NCI-H2107 treated with DMSO at 0.1 percent for 48 hours (cell line): ENCODE measurements at regions not wholly inside any gene's neighbourhood (a gene's known extent, or its start where the extent isn't known, plus 50 kb on each side); places are given as distances from the start of the nearest gene placed in this dataset.

Experiments used
- DNase-seq: peaks from one replicate; lab custom pipeline; 2025; ENCODE audit not compliant: unreplicated experiment; lab: John Stamatoyannopoulos, UW

DNA sequence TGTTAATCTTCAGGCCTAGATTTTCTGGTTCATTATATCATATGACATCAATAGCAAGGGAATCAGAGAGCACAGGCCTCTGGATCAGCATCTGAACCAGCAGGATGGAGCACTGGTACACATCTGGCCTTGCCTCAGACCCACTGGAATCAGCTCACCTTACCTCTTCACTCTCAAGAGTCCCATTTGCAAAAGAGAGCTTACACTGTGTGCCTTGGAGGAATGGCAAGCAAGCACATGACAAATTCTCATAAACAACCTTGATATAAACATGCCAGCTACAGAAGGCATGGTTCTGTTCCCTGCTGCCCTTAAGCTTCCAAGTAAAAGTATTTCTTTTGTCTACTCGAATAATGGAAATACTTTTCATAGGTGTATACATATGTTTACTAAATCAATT is 128.6 kb upstream of the CPM start:
- no peak for DNase-seq

DNA sequence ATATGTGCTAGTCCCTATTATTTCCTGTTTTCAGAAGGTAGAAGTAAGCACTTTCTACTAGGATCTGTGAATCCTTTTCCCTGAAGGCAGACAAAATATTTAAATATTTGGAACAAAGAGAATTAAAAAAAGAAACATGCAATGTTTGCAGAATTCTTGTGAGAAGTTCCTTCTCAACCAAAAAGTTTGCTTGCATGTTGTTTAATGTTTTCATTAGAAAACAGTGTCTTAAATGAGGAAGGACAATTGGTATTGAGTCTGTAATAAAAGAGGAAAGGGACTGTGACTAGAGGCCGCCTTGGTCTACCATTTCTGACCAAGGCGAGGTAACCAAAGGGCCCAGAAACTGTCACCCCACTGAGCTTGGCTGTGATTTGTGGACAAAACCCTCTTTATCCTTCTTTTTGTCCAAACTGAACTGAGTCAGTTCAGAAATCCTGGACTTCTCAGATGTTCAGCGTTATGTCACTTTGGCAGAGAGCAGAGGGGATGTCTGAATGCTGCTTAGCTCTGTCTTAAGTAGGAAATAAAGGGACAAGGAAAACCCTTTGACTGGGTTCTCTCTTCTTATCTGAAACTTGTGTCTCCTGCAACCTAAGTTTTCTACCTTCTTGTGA is 129.8 kb upstream of the CPM start:
- DNase-seq, result no peak

DNA sequence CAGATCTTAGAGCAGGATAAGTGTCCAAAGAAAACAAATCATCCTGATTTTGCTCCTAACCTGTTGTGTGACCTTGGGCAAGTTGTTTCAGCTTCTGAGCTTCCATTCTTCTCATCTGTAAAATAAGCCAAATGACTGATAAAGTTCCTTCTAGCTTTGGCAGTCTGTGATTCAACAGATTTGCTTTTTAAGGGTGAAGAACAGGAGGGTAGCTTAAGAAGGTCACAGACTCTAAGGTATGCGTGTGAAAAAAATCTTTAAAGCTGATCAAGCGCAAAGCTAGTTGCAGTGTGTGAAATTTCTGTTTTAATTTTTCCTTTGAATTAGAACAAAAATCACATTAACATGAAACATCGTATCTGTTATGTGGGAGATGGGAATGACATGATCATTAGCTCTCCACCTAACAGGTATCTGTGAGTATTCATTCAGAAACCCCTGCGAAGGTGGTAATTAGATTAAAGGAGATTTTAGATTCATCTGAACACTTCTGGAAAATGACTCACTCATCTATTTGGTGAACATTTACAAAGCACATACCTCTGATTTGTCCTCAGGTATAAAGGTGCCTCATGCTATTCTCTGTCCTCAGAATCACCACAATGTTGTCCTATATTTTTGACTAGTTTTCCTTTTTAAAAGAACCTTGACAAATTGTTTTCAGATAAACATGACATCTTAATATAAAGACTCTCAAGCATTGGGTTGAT is 131.9 kb upstream of the CPM start:
- DNase-seq, result no peak

DNA sequence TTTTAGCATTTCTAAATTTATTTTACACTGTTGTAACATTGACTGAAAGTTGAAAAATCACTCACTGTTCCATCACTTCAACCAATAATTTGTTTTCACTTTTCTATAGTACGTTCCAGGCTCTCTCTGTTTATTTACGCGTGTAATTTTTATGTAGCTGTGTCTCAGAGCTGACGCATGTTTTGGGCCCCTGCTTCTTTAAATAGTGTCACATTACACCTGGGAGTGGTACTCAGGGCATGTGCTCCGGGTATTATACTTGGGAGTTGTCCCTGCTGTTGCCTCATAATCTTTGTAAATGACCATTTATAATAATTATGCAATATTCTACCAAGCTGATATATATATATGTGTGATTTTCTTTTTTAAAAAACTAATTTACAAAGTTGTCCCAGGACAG is 132.8 kb upstream of the CPM start:
- DNase-seq, result peak; percentile 41

DNA sequence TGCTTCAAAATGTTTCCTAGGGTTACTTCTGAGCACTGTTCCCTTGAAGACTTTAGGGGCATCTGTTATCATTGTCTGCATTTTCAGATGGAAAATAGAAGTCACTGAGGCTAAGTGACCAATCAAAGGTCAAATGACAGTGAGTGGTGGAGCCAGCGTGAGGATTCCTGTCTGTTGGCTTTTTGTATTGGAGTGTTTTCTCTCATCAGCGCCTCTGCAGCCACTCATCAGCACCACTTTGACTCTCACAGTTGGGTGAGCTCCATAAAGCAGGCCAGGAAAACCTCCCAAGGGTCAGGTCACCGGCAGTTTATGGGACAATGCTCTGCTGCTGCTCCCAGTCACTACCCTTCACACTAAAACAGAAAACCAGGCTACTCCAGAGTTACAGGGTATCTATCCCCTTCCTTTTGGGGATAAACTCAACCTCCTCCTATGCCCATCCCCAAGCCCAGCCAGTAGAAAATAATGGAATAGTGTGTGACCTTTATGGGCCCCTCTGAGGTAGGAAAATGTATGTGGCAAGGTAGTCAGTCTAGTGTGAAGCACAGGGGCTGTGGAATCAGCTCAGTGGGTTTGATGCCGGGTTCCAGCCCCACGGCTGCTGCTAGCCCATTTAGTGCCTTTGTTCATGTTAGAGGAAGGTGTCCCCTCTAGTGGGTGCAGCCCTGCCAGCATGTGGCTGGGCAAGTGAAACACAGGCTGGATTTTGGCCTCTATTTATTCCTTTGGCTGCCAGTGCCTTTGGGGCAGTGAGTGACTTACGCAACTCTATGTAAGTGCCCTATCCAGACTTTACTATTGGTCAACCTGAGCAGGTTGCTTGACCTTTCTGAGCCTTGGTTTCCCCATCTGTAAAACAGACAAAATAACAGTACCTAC is 133.8 kb upstream of the CPM start:
- DNase-seq, result no peak

DNA sequence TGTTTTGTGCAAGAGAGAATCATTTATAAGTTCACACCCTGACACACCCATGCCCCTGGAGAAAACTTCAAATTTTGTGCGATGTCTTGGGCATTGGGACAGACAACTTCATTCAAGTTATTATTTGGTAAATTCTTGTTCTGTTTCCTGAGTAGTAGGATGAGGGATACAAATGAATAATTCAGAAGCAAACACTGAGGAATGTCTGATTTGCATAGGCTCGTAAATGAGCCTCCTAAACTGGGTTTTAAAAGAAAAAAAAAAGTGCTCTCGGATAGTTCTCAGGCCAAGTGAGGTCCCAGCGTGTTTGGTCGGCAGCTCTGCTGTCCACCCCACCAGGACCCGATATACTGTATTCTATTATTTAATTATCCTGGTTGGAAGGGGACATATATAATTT is 134.7 kb upstream of the CPM start:
- DNase-seq, result no peak

DNA sequence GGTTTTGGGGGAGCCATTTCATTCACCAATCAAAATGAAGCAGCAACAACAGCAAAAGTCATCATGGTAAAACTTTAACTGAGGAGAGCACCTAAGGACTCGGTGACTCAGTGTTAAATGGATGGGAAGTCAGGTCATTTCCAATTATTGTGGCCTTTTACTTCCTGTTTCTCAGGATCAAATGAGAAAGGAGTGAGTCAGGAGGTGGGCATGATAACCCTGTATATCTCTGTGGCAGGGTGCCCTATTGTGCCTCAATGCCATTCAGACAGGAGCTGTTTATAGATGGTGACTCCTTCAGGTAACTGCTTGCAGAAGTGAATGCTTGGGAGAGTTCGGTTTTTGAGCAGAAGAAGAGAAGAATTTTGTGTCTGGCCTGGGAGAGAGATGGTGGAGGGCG is 135.5 kb upstream of the CPM start:
- no peak for DNase-seq

DNA sequence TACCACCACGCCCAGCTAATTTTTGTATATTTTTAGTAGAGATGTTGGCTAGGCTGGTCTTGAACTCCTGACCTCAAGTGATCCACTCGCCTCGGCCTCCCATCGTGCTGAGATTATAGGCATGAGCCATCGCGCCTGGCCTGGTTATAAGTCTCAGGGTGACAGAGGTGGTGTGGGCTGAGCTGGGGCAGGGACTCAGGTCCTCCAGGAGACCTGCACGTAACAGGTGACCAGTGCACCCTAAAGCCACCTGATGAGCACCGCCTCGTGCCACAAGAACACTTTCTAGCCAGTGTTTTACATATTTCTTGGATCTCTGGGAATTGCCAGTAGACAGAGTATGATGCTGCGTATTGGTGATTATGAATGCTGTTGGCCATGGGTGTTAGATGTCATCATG is 136.5 kb upstream of the CPM start:
- DNase-seq, result no peak

DNA sequence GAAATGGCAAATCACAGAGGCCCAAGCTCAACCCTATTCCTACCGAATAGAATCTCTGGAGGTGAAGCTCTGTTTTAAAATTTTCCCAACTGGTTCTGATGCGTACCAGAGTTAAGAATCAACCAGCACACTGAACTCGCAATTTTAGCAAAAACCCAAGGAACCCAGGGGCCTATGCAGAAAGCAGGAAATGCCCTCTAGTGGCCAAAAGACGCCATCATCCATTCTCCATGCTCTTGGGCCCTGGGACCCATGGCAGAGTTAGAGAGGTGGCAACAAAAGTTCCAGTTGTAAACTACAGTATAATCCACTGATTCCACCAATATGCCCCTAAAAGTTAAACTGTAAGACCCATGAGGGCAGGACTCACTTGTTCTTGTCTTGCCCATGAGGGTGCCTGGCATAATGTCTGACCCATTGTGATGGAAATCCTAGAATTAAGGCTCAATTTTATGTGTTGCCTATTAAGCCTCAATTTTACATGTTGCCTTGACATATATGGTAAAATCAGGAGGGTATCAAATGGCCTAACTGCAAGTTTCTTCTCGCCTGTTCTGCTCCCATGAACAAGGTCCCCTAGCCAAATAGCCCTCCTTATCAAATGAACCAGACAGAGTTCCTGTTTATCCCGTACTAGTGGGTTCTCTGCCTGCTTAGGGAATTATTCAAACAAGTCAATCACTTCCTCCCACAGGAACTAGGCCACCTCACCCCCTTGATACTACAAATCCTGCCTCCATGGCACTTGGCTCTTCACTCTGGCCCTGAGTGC is 137.5 kb upstream of the CPM start:
- DNase-seq, result peak; percentile 53

DNA sequence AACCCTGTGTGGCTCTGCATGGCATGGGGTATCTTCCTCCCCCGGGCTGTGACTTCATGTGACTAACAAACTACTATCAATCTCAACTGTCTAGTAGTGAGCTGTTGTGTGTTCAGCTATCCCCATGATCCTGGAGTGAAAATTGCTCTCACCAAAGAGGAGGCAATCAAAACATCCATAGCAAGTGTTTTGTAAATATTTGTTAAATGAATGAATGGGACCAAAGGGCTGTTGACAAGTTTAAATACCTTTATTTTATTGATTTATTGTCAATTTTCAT is 138.1 kb upstream of the CPM start:
- DNase-seq, result no peak

DNA sequence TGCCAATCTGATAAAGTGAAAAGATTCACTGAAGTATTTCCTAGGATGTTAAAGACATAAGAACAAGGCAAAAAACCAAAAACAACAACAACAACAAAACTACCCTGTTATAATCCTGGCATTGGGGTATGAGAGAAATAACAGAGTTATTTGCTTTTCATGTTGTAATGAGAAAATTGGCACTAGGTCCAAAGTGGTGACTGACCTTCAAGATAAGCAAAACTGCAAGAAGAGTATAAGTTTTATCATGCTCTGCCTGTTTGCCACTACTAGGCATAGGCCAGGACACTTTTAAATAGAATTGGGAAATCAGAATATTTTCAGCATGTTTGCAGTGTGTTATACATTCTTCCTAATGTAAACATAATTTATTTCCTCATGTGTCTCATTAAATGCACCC is 140.1 kb upstream of the CPM start:
- DNase-seq, result no peak

DNA sequence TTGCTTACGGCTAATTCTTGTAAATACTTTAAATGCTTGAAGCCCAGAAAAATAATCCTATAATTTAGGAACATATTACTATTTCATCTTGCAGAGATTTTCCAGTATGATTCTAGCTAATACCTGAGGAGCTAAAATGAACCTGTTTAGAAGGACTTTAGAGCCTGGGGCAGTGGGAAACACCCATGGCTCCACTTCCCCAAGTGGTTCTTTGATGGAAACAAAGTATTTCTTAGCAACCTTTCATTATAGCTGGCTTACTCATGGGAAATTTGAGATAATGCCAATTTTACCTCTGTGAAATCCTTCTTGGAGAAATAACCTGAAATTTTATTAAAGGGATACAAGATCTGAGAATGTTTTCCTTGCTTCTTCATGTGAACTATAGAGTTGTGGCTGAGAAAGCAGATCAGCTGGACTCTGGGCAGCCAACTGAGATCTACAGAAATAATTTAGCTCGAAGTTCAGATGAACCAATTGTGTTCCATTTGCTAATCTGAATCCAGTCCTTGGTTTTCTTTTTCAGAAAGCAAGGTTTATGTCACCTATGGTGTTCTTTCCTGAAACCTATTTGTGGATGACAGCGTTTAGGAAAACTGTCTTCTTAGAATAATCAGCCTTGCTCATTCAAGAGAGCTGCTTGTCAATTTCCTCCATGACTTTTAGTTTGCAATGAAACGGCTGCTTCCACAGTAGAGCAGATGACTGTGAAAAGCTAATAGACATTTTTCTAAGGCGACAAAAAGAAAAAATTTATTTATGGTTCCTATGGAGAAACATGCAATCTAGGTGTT is 141.8 kb upstream of the CPM start:
- no peak for DNase-seq

DNA sequence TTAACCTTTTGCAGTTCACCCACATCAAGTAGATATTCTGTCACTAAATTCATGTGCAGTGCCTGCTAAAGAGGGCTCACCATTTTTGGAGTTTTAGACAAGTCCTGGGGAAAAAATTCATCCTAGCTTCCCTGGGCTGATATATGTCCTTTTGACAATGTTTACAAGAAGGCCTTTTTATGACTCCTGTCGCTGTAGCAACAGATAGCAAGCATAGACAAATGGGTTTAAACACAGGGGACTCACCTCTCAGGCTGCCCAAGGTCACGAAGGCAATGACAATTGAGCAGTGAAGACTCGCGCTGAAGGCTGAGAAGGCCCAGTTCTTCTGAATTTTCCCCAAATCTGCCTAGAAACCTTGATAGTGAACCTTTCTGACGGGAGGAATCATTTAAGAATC is 150.7 kb upstream of the CPM start:
- DNase-seq, result no peak

DNA sequence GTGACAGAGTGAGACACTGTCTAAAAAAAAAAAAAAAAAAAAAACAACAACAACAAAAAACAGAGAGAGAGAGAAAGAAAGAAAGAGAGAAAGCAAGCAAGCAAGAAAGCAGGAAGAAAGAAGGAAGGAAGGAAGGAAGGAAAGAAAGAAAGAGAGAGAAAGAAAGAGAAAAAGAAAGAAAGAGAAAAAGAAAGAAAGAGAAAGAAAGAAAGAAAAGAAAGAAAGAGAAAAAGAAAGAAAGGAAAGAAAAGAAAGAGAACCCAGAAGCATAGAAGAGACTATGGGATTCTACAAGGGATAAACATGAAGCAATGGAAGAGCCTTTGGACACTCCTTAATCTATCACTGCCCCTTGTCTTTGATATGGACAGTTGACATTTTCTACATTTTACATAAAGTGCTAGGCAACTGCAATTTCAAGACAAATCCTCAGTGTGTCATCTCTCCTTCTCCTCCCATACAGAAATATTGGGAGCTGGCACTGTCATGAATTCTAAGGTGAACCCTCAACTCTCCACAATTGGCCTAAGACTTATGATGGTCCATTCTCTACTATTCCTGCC is 151.9 kb upstream of the CPM start:
- no peak for DNase-seq

DNA sequence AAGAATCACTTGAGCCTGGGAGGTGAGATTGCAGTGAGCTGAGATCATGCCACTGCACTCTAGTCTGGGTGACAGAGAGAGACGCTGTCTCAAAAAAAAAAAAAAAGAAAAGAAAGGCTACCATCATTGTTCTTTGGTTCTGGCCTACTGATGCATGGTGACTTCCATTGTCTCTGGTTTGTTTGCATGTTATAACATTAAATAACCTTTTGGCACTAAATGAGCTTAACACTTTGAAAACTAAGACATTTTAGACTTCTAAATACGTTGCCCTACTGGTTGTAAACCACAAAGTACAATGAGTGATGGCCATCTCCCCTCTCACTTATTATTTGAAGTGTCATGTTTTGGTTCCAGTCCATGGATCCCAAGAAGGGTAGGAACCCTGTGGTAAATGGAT is 152.9 kb upstream of the CPM start:
- DNase-seq, result peak; percentile 41

DNA sequence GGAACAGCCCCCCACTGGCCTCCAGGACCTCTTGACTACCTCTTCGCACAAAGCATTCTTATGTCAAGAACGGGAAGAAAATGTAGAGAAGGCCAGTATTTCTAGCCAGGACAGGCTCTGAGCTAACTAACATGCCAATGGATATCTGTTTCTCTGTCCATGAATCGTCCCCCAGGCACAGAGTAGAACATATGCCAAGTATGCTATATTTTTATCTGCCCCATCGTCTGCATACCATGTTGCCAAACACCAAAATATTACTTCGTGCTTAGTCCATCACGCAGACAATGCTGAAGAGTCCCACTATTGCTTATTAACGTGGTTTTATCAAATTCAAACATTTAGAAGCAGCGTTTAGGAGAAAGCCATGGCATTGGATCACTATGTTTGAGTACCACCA is 151.4 kb upstream of the CPSF6 start:
- no peak for DNase-seq

DNA sequence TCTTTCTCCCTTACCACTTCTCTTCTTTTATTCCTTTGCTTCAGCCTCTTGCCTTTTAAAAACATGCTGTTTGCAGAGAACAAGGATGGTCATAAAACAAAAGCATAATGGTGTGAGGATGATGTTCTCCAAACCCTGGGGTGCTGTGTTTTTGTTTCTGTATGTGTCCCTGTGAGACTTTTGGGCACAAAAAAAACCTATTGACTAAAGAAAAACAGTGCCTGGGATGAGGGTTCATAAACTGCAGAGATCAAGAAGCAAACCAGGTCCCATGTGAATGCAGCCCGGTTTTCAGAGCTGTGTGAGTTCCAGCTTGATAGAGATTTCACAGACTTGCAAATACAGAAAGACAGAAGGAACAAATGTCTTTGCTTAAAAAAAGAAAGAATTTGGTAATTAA is 148.6 kb upstream of the CPSF6 start:
- DNase-seq, result no peak

DNA sequence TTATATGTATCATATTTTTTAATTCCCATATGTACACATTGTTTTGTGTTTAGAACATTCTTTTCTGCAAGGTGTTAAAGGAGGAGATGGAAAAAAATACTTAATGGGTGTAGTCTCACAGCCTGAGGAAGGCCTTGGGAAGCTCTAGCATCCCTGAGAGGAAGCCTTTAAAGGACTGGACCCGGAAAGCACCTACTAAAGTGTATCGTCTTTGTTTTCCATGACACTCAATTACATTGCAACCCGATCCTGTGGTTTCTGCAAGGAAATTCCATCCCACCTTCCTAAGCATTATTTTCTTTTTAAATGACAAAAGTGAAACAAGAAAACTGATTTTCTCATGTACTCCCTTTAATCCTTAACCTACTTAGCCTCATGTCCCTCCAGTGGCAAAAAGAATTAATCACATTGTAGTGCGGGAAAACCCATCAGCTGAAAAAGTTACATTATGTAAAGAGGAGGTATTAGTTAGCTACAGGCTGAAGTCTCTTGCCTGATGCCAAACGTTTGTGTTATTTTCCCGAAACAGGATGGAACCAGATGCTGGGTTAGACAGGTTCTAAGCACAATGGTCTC is 147.8 kb upstream of the CPSF6 start:
- DNase-seq, result no peak

DNA sequence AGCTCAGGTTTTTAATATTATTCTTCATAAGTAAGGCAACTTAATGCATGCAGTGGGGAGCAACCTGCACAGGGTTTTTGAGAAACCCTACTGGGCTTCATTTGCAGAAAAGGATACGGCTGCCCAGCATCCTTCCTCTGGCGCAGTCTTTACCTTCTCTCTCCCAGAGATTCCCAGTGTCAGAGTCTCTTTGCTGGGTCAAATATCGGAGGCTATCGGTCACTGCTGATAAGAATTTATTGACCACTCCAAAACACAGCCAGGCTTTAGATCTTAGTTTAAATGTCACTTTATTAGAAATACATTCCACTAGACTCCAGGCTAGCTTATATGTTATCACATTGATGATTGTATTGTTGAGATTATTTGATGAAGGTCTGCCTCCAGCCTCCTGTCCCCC is 147.2 kb upstream of the CPSF6 start:
- no peak for DNase-seq

DNA sequence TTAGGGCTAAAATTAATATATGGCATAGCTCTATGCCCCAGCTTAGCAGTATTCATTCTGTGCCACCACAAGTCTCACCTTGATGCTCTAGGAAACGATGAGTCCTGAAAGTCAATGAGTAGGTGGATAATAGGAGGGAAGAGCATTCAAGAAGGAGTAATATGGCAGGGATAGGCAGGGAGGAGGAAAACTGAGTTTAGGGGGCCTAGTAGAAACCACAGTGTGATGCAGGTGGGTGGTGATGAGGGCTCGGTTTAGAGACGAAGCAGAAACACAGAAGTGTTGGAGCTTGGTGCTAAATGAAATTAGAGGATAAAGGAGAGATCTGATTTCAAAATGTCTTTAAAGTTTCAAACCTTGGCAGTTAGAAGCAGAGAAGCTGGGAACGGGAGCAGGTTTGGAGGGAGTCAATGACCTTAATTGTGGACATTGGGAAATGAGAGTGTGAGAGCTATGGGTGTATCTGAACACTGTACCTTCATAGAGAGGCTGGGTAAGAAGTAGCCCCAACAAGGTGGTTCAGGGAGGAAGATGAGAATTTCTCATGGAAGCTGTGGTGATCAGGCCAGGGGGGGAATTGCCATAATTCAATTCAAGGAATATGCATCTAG is 144.7 kb upstream of the CPSF6 start:
- no peak for DNase-seq
